Endothelial cell of umbilical vein (primary cell): ENCODE measurements at regions not wholly inside any gene's neighbourhood (a gene's known extent, or its start where the extent isn't known, plus 50 kb on each side); places are given as distances from the start of the nearest gene placed in this dataset.

Experiments used
- BruUV-seq: library from RNA; stranded (reverse); fragments of 400-500 nt; replicated peaks from 2 replicates; lab custom pipeline; 2021; lab: Mats Ljungman, UMichigan
- CTCF ChIA-PET: fragments of 300-600, 350-600 bp; sonication (Branson Sonifier 250); formaldehyde crosslinking; loops from one replicate; lab custom pipeline; 2021; ENCODE audit warnings: antibody characterized with exemption, inconsistent platforms; lab: Charles Lee
- POLR2A ChIA-PET: fragments of 300-600, 350-600 bp; sonication (Branson Sonifier 250); formaldehyde crosslinking; loops from one replicate; lab custom pipeline; 2021; ENCODE audit warnings: antibody characterized with exemption, inconsistent platforms; lab: Charles Lee
- DNase-seq: peaks from one replicate; pipeline ENCODE4 v3.0.0-alpha.2; 2011; ENCODE audit warnings: low read depth, low spot score
- FAIRE-seq: peaks from 2 replicates; lab custom pipeline; 2011; peaks lifted over from hg19 to GRCh38; lab: Jason Lieb, UNC
- H2AFZ ChIP-seq: 2 replicates; pipeline ENCODE4 v1.6.0; 2012; ENCODE audit warnings: low read depth, low read length, control low read depth, inconsistent platforms
- H3K27ac ChIP-seq: 2 replicates; pipeline ENCODE4 v1.5.1; 2011; ENCODE audit warnings: low read depth, mild to moderate bottlenecking, control low read depth, low read length, moderate library complexity; ENCODE audit not compliant: insufficient read depth
- H3K27me3 ChIP-seq, 2 experiments: 2 replicates each; pipeline versions ENCODE4 v1.6.0 to v1.6.1; 2011; ENCODE audit warnings: low read length in 2 of 2, mixed read lengths in 1 of 2; ENCODE audit not compliant: control insufficient read depth in 2 of 2, insufficient read depth in 2 of 2
- H3K36me3 ChIP-seq, 2 experiments: 2 replicates in 1 of 2; 3 replicates in 1 of 2; pipeline ENCODE4 v1.5.1; 2011; ENCODE audit warnings: low read length in 2 of 2, mild to moderate bottlenecking in 1 of 2, moderate library complexity in 1 of 2; ENCODE audit not compliant: control insufficient read depth in 2 of 2, insufficient read depth in 2 of 2; ENCODE audit errors: extremely low read depth in 1 of 2
- H3K4me1 ChIP-seq: 3 replicates; pipeline ENCODE4 v1.5.1; 2011; ENCODE audit warnings: mild to moderate bottlenecking, low read length; ENCODE audit not compliant: control insufficient read depth, insufficient read depth; ENCODE audit errors: extremely low read depth
- H3K4me2 ChIP-seq: 2 replicates; pipeline ENCODE4 v1.6.1; 2011; ENCODE audit warnings: low read length, control low read depth, mixed read lengths; ENCODE audit not compliant: insufficient read depth
- H3K4me3 ChIP-seq, 3 experiments: fragments of 200-600 bp in 1 of 3; sonication (generic), shearing (Covaris generic) in 1 of 3; replicated peaks in 1 of 3; 2 replicates each; pipeline ENCODE4 v1.5.1; 2011 to 2016; ENCODE audit warnings: control low read depth in 3 of 3, low read length in 3 of 3, mild to moderate bottlenecking in 2 of 3, inconsistent platforms in 1 of 3, low read depth in 1 of 3, moderate library complexity in 1 of 3; ENCODE audit not compliant: insufficient read depth in 1 of 3
- H3K79me2 ChIP-seq: 2 replicates; pipeline ENCODE4 v1.6.0; 2012; ENCODE audit warnings: low read length, inconsistent platforms; ENCODE audit not compliant: control insufficient read depth, insufficient read depth
- H3K9ac ChIP-seq: replicated peaks from 2 replicates; pipeline ENCODE3; 2011; ENCODE audit warnings: low read length, control low read depth; ENCODE audit not compliant: insufficient read depth; ENCODE audit errors: extremely low read depth
- H3K9me1 ChIP-seq: replicated peaks from 3 replicates; pipeline ENCODE4 v1.6.0; 2011; ENCODE audit warnings: mild to moderate bottlenecking, low read length; ENCODE audit not compliant: control insufficient read depth, insufficient read depth; ENCODE audit errors: extremely low read depth
- H3K9me3 ChIP-seq: replicated peaks from 2 replicates; pipeline ENCODE4 v1.5.1; 2012; ENCODE audit warnings: low read length, inconsistent platforms; ENCODE audit not compliant: control insufficient read depth, insufficient read depth
- H4K20me1 ChIP-seq: replicated peaks from 2 replicates; pipeline ENCODE3; 2011; ENCODE audit warnings: mild to moderate bottlenecking, low read length; ENCODE audit not compliant: control insufficient read depth, insufficient read depth; ENCODE audit errors: extremely low read depth
- CTCF ChIP-seq, 2 donors: IDR thresholded peaks; 1 replicate in 1 of 2; 2 replicates in 1 of 2; pipeline ENCODE4 v1.5.1; 2011; ENCODE audit warnings: low read length in 2 of 2, mild to moderate bottlenecking in 2 of 2, moderate library complexity in 2 of 2, control low read depth in 1 of 2, inconsistent platforms in 1 of 2, low read depth in 1 of 2; ENCODE audit not compliant: insufficient read depth in 1 of 2; ENCODE audit errors: extremely low read depth in 1 of 2
- EZH2 ChIP-seq: IDR thresholded peaks from 2 replicates; pipeline ENCODE4 v1.6.1; 2012; ENCODE audit warnings: borderline replicate concordance, low read depth, mild to moderate bottlenecking, moderate library complexity, low read length, inconsistent platforms; ENCODE audit not compliant: severe bottlenecking
- FOS ChIP-seq: IDR thresholded peaks from 2 replicates; pipeline ENCODE4 v1.6.1; 2011; ENCODE audit warnings: mild to moderate bottlenecking, low read length, moderate library complexity, borderline replicate concordance; ENCODE audit not compliant: insufficient read depth
- GATA2 ChIP-seq: IDR thresholded peaks from 2 replicates; pipeline ENCODE4 v1.7.0; 2011; ENCODE audit warnings: low read depth, mild to moderate bottlenecking, moderate library complexity, mixed read lengths, low read length; ENCODE audit not compliant: insufficient read length, insufficient read depth
- JUN ChIP-seq: IDR thresholded peaks from 2 replicates; pipeline ENCODE4 v1.6.1; 2011; ENCODE audit warnings: borderline replicate concordance, low read depth; ENCODE audit not compliant: insufficient read length, insufficient read depth
- MAX ChIP-seq: IDR thresholded peaks from 2 replicates; pipeline ENCODE4 v1.6.1; 2011; ENCODE audit not compliant: insufficient read depth, insufficient read length
- MYC ChIP-seq: IDR thresholded peaks from one replicate; pipeline ENCODE4 v1.6.1; 2011; ENCODE audit warnings: mild to moderate bottlenecking, low read depth, low read length
- POLR2A ChIP-seq: IDR thresholded peaks from 2 replicates; pipeline ENCODE4 v1.6.1; 2012; ENCODE audit warnings: low read depth, mild to moderate bottlenecking, control low read depth, low read length
- POLR2AphosphoS5 ChIP-seq: IDR thresholded peaks from 2 replicates; pipeline ENCODE4 v1.6.1; 2012; ENCODE audit warnings: low read depth, mild to moderate bottlenecking, control low read depth, low read length, moderate library complexity; ENCODE audit not compliant: insufficient read depth
- dilution Hi-C: fragments of 300-500 bp; cut with MboI; formaldehyde crosslinking; loops from one replicate; pipeline ENCODE4 v1.15.0; 2019; ENCODE audit warnings: low sequenced_read_pairs; ENCODE audit not compliant: extremely low pct_ligation_motif_present
- intact Hi-C: fragments of 100-400 bp; cut with micrococcal nuclease; formaldehyde crosslinking; loops from one replicate; pipeline ENCODE4 v1.10.0; 2022

GRCh38 chr4:23577398-23577797 is 312.4 kb downstream of the PPARGC1A start:
- dilution Hi-C loops, result no loop called here
- Histone ChIP-seq H3K4me1 (no peaks in the 10 kb centered on the region), H4K20me1 (no peaks in the 10 kb centered on the region), H3K79me2 (no peaks in the 10 kb centered on the region), H3K36me3 (no peaks in the 10 kb centered on the region), H3K9ac (no peak overlapping the region), H3K27ac (no peak overlapping the region), H3K4me3 (no peak overlapping the region), H3K9me3 (peaks cover 3% of the 10 kb centered on the region), H3K27me3 (no peaks in the 10 kb centered on the region), H3K9me1 (no peaks in the 10 kb centered on the region), H2AFZ (no peak overlapping the region), H3K4me2 (no peak overlapping the region)
- no TSS peak for BruUV-seq
- FAIRE-seq (no peak), DNase-seq (no peak)
- no peak for TF ChIP-seq CTCF (IDR thresholded peaks at IDR 0.05; ENCODE audit: extremely low read depth in 1 of 2, insufficient read depth in 1 of 2, low read depth in 1 of 2, low read length in 2 of 2)
- ChIA-PET CTCF (no interaction called here), POLR2A (no interaction called here)
- intact Hi-C loops, result no loop called here

GRCh38 chr4:23572382-23572781 is 317.5 kb downstream of the PPARGC1A start:
- H3K9me3 ChIP-seq, result peaks cover 3% of the 10 kb centered on the region
- H3K4me1 ChIP-seq, result no peaks in the 10 kb centered on the region
- ChIA-PET CTCF (no interaction called here), POLR2A (no interaction called here)
- no peaks in the 10 kb centered on the region for H4K20me1 ChIP-seq
- H3K79me2 ChIP-seq, result no peaks in the 10 kb centered on the region
- H3K27me3 ChIP-seq, result no peaks in the 10 kb centered on the region
- H3K36me3 ChIP-seq, result no peaks in the 10 kb centered on the region
- intact Hi-C loops (no loop called here), dilution Hi-C loops (no loop called here)
- no peak overlapping the region for H3K4me2 ChIP-seq
- H2AFZ ChIP-seq, result no peak overlapping the region
- H3K9ac ChIP-seq, result no peak overlapping the region
- no peak for FAIRE-seq
- TF ChIP-seq GATA2 (no peak), EZH2 (no peak), POLR2A (no peak), POLR2AphosphoS5 (no peak), FOS (no peak), MAX (no peak), CTCF (IDR thresholded peaks at IDR 0.05; ENCODE audit: extremely low read depth in 1 of 2, insufficient read depth in 1 of 2, low read depth in 1 of 2, low read length in 2 of 2) (no peak), JUN (no peak), MYC (no peak)
- no peak for DNase-seq
- no peaks in the 10 kb centered on the region for H3K9me1 ChIP-seq
- no peak overlapping the region for H3K27ac ChIP-seq
- no TSS peak for BruUV-seq
- no peak overlapping the region for H3K4me3 ChIP-seq
